ENCODE measurements at regions not wholly inside any gene's neighbourhood (a gene's known extent, or its start where the extent isn't known, plus 50 kb on each side); places are given as distances from the start of the nearest gene placed in this dataset.

GRCh38 chr4:81375745-81376144, 96.0 kb downstream of the RASGEF1B start:
- H3K36me3 ChIP-seq = no peaks in the 10 kb centered on the region
- no peaks in the 10 kb centered on the region for H3K4me1 ChIP-seq (replicated peaks)
- no peak overlapping the region for H3K27ac ChIP-seq
- H3K27me3 ChIP-seq (replicated peaks) = no peaks in the 10 kb centered on the region
- H3K9me3 ChIP-seq (replicated peaks) = no peaks in the 10 kb centered on the region
- no peak overlapping the region for H3K4me3 ChIP-seq
- no peak for DNase-seq (ENCODE audit: low read depth in 1 of 2, low spot score in 2 of 2)

DNA sequence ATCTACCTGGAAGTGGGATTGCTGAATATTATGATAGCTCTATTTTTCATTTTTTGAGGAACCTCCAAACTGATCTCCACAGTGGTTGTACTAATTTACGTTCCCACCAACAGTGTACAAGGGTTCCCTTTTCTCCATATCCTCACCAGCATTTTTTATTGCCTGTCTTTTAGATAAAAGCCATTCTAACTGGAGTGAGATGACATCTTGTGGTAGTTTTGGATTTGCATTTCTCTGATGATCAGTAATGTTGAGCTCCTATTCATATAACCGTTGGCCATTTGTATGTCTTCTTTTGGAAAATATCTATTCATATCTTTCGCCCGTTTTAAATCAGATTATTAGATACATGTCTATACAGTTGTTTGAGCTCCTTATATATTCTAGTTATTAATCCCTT, 101.8 kb downstream of the RASGEF1B start:
- H3K27ac ChIP-seq = no peak overlapping the region
- DNase-seq (ENCODE audit: low read depth in 1 of 2, low spot score in 2 of 2) = no peak
- no peak overlapping the region for H3K4me3 ChIP-seq
- no peaks in the 10 kb centered on the region for H3K27me3 ChIP-seq (replicated peaks)
- no peaks in the 10 kb centered on the region for H3K36me3 ChIP-seq
- H3K9me3 ChIP-seq (replicated peaks) = no peaks in the 10 kb centered on the region
- no peaks in the 10 kb centered on the region for H3K4me1 ChIP-seq (replicated peaks)

- Histone ChIP-seq H3K36me3 (no peaks in the 10 kb centered on the region), H3K4me3 (no peak overlapping the region), H3K9me3 (replicated peaks) (no peaks in the 10 kb centered on the region), H3K4me1 (replicated peaks) (no peaks in the 10 kb centered on the region), H3K27me3 (replicated peaks) (no peaks in the 10 kb centered on the region), H3K27ac (no peak overlapping the region)
- DNase-seq (ENCODE audit: low read depth in 1 of 2, low spot score in 2 of 2) = no peak
Observed at GRCh38 chr4:81366779-81367178, 104.9 kb downstream of the RASGEF1B start.

GRCh38 chr4:81360737-81361136, 111.0 kb downstream of the RASGEF1B start:
- no peaks in the 10 kb centered on the region for H3K36me3 ChIP-seq
- no peak overlapping the region for H3K27ac ChIP-seq
- no peaks in the 10 kb centered on the region for H3K27me3 ChIP-seq (replicated peaks)
- H3K4me1 ChIP-seq (replicated peaks) = no peaks in the 10 kb centered on the region
- no peak overlapping the region for H3K4me3 ChIP-seq
- DNase-seq (ENCODE audit: low read depth in 1 of 2, low spot score in 2 of 2) = no peak
- H3K9me3 ChIP-seq (replicated peaks) = no peaks in the 10 kb centered on the region

GRCh38 chr4:81359207-81359606, 112.5 kb downstream of the RASGEF1B start:
- DNase-seq (ENCODE audit: low read depth in 1 of 2, low spot score in 2 of 2) = no peak
- Histone ChIP-seq H3K36me3 (no peaks in the 10 kb centered on the region), H3K4me1 (replicated peaks) (no peaks in the 10 kb centered on the region), H3K27ac (no peak overlapping the region), H3K27me3 (replicated peaks) (no peaks in the 10 kb centered on the region), H3K4me3 (no peak overlapping the region), H3K9me3 (replicated peaks) (no peaks in the 10 kb centered on the region)

DNA sequence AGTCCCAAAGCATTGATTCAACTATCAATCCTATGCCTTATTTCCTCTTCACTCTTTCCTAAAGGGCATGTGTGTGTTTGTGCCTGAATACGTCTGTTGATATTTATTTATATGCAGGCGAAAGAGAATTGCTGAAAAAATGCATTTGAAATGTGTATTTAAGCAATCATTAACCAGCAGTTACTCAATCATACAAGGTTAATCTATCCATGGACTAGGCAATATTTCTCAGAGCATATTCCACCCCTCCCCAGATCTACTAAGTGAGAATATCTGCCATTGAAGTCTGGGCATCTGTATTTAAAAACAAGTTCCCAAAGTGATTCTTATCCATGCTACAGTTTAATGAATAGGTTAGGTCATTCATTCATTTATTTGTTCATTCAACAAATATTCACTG, 113.6 kb downstream of the RASGEF1B start:
- H3K27me3 ChIP-seq (replicated peaks) = no peaks in the 10 kb centered on the region
- H3K27ac ChIP-seq = no peak overlapping the region
- H3K4me1 ChIP-seq (replicated peaks) = no peaks in the 10 kb centered on the region
- no peaks in the 10 kb centered on the region for H3K36me3 ChIP-seq
- no peaks in the 10 kb centered on the region for H3K9me3 ChIP-seq (replicated peaks)
- H3K4me3 ChIP-seq = no peak overlapping the region
- DNase-seq (ENCODE audit: low read depth in 1 of 2, low spot score in 2 of 2) = no peak

DNA sequence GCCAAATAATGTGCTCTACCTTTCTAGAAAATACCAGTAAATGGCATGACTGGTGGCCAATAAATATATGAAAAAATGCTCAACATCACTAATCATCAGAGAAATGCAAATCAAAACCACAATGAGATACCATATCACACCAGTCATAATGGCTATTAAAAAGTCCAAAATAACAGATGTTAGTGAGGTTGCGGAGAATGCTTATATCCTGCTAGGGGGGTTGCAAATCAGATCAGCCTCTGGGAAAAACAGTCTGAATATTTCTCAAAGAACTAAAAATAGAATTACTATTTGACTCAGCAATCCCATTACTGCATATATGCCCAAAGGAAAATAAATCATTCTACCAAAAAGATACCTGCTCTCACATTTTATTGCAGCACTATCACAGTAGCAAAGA, 115.1 kb downstream of the RASGEF1B start:
- no peaks in the 10 kb centered on the region for H3K9me3 ChIP-seq (replicated peaks)
- H3K4me3 ChIP-seq = no peak overlapping the region
- no peaks in the 10 kb centered on the region for H3K4me1 ChIP-seq (replicated peaks)
- H3K36me3 ChIP-seq = no peaks in the 10 kb centered on the region
- DNase-seq (ENCODE audit: low read depth in 1 of 2, low spot score in 2 of 2) = no peak
- no peaks in the 10 kb centered on the region for H3K27me3 ChIP-seq (replicated peaks)
- no peak overlapping the region for H3K27ac ChIP-seq

DNA sequence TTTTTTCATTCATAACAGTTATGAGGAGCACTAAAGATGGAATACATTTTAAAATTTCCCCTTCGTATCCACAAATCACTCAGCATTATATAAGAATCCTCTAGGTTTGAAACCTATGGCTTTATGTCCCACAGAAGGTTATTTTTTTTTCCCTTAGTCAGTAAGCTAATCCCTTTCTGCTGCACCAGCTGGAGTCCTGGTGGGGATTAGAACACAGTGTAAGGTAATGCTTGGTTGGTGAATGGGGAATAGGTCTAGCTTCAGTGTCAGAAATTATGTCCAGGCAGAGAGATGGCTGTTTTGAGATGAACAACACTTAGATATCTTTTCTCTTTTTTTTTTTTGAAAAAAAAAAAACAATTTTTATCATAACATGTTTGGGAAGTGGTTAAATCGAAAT, 116.6 kb downstream of the RASGEF1B start:
- Histone ChIP-seq H3K36me3 (no peaks in the 10 kb centered on the region), H3K4me1 (replicated peaks) (no peaks in the 10 kb centered on the region), H3K9me3 (replicated peaks) (no peaks in the 10 kb centered on the region), H3K27me3 (replicated peaks) (no peaks in the 10 kb centered on the region), H3K4me3 (no peak overlapping the region), H3K27ac (no peak overlapping the region)
- no peak for DNase-seq (ENCODE audit: low read depth in 1 of 2, low spot score in 2 of 2)

DNA sequence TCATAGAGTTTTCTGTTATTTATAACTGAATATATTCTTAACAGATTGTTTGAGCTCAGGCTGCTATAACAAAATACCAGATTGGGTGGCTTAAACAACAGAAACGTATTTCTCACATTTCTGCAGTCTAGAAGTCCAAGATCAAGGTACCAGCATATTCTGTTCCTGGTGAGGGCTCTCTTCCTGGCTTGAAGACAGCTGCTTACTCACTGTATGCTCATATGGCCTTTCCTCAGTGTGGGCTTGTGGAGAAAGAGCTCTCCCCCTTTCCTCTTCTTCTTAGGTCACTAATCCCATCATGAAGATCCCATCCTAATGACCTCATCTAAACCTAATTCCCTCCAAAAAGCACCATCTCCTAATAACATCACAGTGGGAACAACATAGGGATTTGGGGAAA, 117.8 kb downstream of the RASGEF1B start:
- no peaks in the 10 kb centered on the region for H3K4me1 ChIP-seq (replicated peaks)
- no peaks in the 10 kb centered on the region for H3K27me3 ChIP-seq (replicated peaks)
- DNase-seq (ENCODE audit: low read depth in 1 of 2, low spot score in 2 of 2) = no peak
- H3K36me3 ChIP-seq = no peaks in the 10 kb centered on the region
- H3K27ac ChIP-seq = no peak overlapping the region
- H3K9me3 ChIP-seq (replicated peaks) = no peaks in the 10 kb centered on the region
- H3K4me3 ChIP-seq = no peak overlapping the region

GRCh38 chr4:81352446-81352835, 119.3 kb downstream of the RASGEF1B start:
- Histone ChIP-seq H3K4me1 (replicated peaks) (no peaks in the 10 kb centered on the region), H3K27me3 (replicated peaks) (no peaks in the 10 kb centered on the region), H3K36me3 (no peaks in the 10 kb centered on the region), H3K4me3 (no peak overlapping the region), H3K27ac (no peak overlapping the region), H3K9me3 (replicated peaks) (no peaks in the 10 kb centered on the region)
- DNase-seq (ENCODE audit: low read depth in 1 of 2, low spot score in 2 of 2) = no peak

DNA sequence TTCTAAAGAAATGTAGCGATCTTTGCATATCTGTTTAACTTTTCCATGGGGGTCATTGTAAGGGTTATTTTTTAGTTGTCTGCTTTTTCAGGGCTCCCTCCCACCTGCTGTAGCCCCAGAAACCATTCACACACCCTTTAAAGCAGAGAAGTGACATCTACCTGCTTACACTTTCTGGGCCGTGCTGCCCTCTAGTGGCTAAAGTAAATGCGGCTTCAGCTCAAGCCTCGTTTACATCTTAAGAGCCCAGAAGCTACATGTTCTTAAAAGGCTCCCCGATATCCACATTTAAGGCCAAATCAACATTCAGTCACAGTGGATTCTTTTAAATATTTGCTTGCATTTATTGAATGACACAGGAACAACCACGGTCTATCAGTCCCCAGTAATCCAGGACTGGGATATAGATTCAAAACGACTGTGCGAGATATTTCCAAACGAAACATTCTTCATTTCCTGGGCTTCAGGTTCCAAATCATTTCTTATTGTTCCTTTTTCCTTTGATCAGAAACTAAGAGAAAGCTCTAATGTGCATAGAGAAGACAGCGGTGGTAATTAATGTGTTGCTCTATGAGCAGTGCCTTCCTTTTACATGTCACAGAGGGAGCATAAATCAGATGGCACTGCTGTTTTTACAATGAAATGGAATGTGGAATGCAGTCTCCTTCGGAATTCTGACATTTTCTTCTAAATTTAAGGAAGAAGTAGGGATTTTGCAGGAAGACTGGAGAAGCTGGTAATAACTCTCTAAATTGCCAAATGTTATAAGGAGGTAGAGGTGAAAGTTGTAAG, 119.9 kb downstream of the RASGEF1B start:
- Histone ChIP-seq H3K27me3 (replicated peaks) (no peaks in the 10 kb centered on the region), H3K27ac (no peak overlapping the region), H3K9me3 (replicated peaks) (no peaks in the 10 kb centered on the region), H3K36me3 (no peaks in the 10 kb centered on the region), H3K4me3 (no peak overlapping the region), H3K4me1 (replicated peaks) (no peaks in the 10 kb centered on the region)
- peak; percentile 41 to 57 for DNase-seq (ENCODE audit: low read depth in 1 of 2, low spot score in 2 of 2)

GRCh38 chr4:81350040-81350439, 121.7 kb downstream of the RASGEF1B start:
- Histone ChIP-seq H3K4me3 (no peak overlapping the region), H3K27ac (no peak overlapping the region), H3K9me3 (replicated peaks) (no peaks in the 10 kb centered on the region), H3K36me3 (no peaks in the 10 kb centered on the region), H3K4me1 (replicated peaks) (no peaks in the 10 kb centered on the region), H3K27me3 (replicated peaks) (no peaks in the 10 kb centered on the region)
- DNase-seq (ENCODE audit: low read depth in 1 of 2, low spot score in 2 of 2) = no peak

GRCh38 chr4:81348778-81349094, 123.0 kb downstream of the RASGEF1B start:
- H3K4me3 ChIP-seq = no peak overlapping the region
- no peaks in the 10 kb centered on the region for H3K9me3 ChIP-seq (replicated peaks)
- H3K27ac ChIP-seq = no peak overlapping the region
- no peaks in the 10 kb centered on the region for H3K4me1 ChIP-seq (replicated peaks)
- H3K36me3 ChIP-seq = no peaks in the 10 kb centered on the region
- no peak for DNase-seq (ENCODE audit: low read depth in 1 of 2, low spot score in 2 of 2)
- no peaks in the 10 kb centered on the region for H3K27me3 ChIP-seq (replicated peaks)

- no peaks in the 10 kb centered on the region for H3K36me3 ChIP-seq
- H3K4me1 ChIP-seq (replicated peaks) = no peaks in the 10 kb centered on the region
- H3K27ac ChIP-seq = no peak overlapping the region
- no peak for DNase-seq (ENCODE audit: low read depth in 1 of 2, low spot score in 2 of 2)
- H3K27me3 ChIP-seq (replicated peaks) = no peaks in the 10 kb centered on the region
- H3K9me3 ChIP-seq (replicated peaks) = no peaks in the 10 kb centered on the region
- H3K4me3 ChIP-seq = no peak overlapping the region
Observed at GRCh38 chr4:81348086-81348777, 123.5 kb downstream of the RASGEF1B start.

DNA sequence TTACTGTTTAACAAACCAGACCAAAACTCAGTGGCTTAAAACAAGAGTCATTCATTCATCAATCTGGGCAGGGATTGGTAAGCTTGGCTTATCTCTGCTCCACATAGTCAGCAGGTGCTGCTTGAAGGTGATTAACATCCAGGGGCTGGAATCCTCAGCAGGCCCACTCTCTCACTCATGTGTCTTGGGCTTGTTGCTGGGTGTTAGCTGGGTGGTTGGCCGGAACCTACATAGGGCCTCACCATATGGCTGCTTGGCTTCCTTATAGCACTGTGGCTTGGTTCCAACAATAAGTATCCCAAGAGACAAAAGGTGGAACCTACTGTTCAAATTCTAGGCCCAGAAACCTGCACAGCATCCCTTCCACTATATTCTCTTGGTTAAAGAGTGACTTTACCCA, 125.0 kb downstream of the RASGEF1B start:
- no peaks in the 10 kb centered on the region for H3K36me3 ChIP-seq
- no peaks in the 10 kb centered on the region for H3K27me3 ChIP-seq (replicated peaks)
- H3K9me3 ChIP-seq (replicated peaks) = no peaks in the 10 kb centered on the region
- H3K27ac ChIP-seq = no peak overlapping the region
- H3K4me1 ChIP-seq (replicated peaks) = no peaks in the 10 kb centered on the region
- H3K4me3 ChIP-seq = no peak overlapping the region
- no peak for DNase-seq (ENCODE audit: low read depth in 1 of 2, low spot score in 2 of 2)
